Stimulated activated naive CD8-positive, alpha-beta T cell treated with anti-CD3 and anti-CD28 coated beads, Interleukin-15, Interleukin-2, amounts not matched to agents 100 ng/mL and 50 ng/mL, for 24 hours (primary cell): ENCODE measurements at regions not wholly inside any gene's neighbourhood (a gene's known extent, or its start where the extent isn't known, plus 50 kb on each side); places are given as distances from the start of the nearest gene placed in this dataset.
A peak's percentile ranks its signal among the peaks of the same experiment; 100 is the strongest.

Source experiments
- H3K27ac Mint-ChIP-seq: one replicate; pipeline ENCODE4 v1.8.0; 2021; ENCODE audit warnings: mild to moderate bottlenecking, mixed read lengths
- H3K27me3 Mint-ChIP-seq: one replicate; pipeline ENCODE4 v1.8.0; 2021; ENCODE audit warnings: mixed read lengths
- H3K36me3 Mint-ChIP-seq: one replicate; pipeline ENCODE4 v1.8.0; 2021; ENCODE audit warnings: low read depth, mixed read lengths
- H3K4me1 Mint-ChIP-seq: one replicate; pipeline ENCODE4 v1.8.0; 2021; ENCODE audit warnings: low read depth, mixed read lengths
- H3K4me3 Mint-ChIP-seq: one replicate; pipeline ENCODE4 v1.8.0; 2021; ENCODE audit warnings: mild to moderate bottlenecking, mixed read lengths
- H3K9me3 Mint-ChIP-seq: one replicate; pipeline ENCODE4 v1.8.0; 2021; ENCODE audit warnings: mixed read lengths

- Mint-ChIP-seq H3K36me3 (no peaks in the 10 kb centered on the region), H3K4me3 (no peak overlapping the region), H3K27me3 (peaks cover 13% of the 10 kb centered on the region), H3K27ac (no peak overlapping the region), H3K9me3 (no peaks in the 10 kb centered on the region), H3K4me1 (no peaks in the 10 kb centered on the region)
Measured at GRCh38 chr12:46131732-46132469, 136.9 kb downstream of the SLC38A1 start.

GRCh38 chr12:46127656-46128055, 137.3 kb upstream of the SCAF11 start:
- Mint-ChIP-seq H3K36me3 (no peaks in the 10 kb centered on the region), H3K27me3 (peaks cover 9% of the 10 kb centered on the region), H3K9me3 (no peaks in the 10 kb centered on the region), H3K27ac (no peak overlapping the region), H3K4me1 (peaks cover 5% of the 10 kb centered on the region), H3K4me3 (no peak overlapping the region)

GRCh38 chr12:46126050-46126727, 135.8 kb upstream of the SCAF11 start:
- Mint-ChIP-seq H3K9me3 (no peaks in the 10 kb centered on the region), H3K27ac (no peak overlapping the region), H3K27me3 (peaks cover 4% of the 10 kb centered on the region), H3K4me3 (no peak overlapping the region), H3K36me3 (no peaks in the 10 kb centered on the region), H3K4me1 (peaks cover 5% of the 10 kb centered on the region)

- no peaks in the 10 kb centered on the region for H3K36me3 Mint-ChIP-seq
- H3K4me1 Mint-ChIP-seq, result peaks cover 5% of the 10 kb centered on the region
- peaks cover 3% of the 10 kb centered on the region for H3K27me3 Mint-ChIP-seq
- peak overlapping the region; percentile 12 for H3K4me3 Mint-ChIP-seq
- peak overlapping the region; percentile 28 for H3K27ac Mint-ChIP-seq
- no peaks in the 10 kb centered on the region for H3K9me3 Mint-ChIP-seq
Measured at GRCh38 chr12:46124848-46125619, 134.7 kb upstream of the SCAF11 start.

GRCh38 chr12:46124132-46124847, 133.9 kb upstream of the SCAF11 start:
- peaks cover 4% of the 10 kb centered on the region for H3K27me3 Mint-ChIP-seq
- peaks cover 5% of the 10 kb centered on the region for H3K4me1 Mint-ChIP-seq
- no peaks in the 10 kb centered on the region for H3K9me3 Mint-ChIP-seq
- H3K4me3 Mint-ChIP-seq, result no peak overlapping the region
- no peaks in the 10 kb centered on the region for H3K36me3 Mint-ChIP-seq
- no peak overlapping the region for H3K27ac Mint-ChIP-seq

- Mint-ChIP-seq H3K27ac (no peak overlapping the region), H3K36me3 (peaks cover 7% of the 10 kb centered on the region), H3K9me3 (peaks cover 11% of the 10 kb centered on the region), H3K4me1 (peaks cover 11% of the 10 kb centered on the region), H3K27me3 (peaks cover 3% of the 10 kb centered on the region), H3K4me3 (no peak overlapping the region)
Measured at GRCh38 chr12:46112364-46112763, 122.0 kb upstream of the SCAF11 start.

GRCh38 chr12:46111715-46112114, 121.3 kb upstream of the SCAF11 start:
- Mint-ChIP-seq H3K4me3 (no peak overlapping the region), H3K36me3 (peaks cover 7% of the 10 kb centered on the region), H3K4me1 (peaks cover 11% of the 10 kb centered on the region), H3K9me3 (peaks cover 11% of the 10 kb centered on the region), H3K27ac (no peak overlapping the region), H3K27me3 (peaks cover 3% of the 10 kb centered on the region)

- Mint-ChIP-seq H3K27ac (no peak overlapping the region), H3K4me3 (no peak overlapping the region), H3K4me1 (peaks cover 11% of the 10 kb centered on the region), H3K27me3 (peaks cover 3% of the 10 kb centered on the region), H3K36me3 (peaks cover 7% of the 10 kb centered on the region), H3K9me3 (peaks cover 11% of the 10 kb centered on the region)
Measured at GRCh38 chr12:46110928-46111699, 120.7 kb upstream of the SCAF11 start.

- Mint-ChIP-seq H3K27ac (no peak overlapping the region), H3K9me3 (peaks cover 11% of the 10 kb centered on the region), H3K4me3 (no peak overlapping the region), H3K27me3 (peaks cover 3% of the 10 kb centered on the region), H3K4me1 (peaks cover 11% of the 10 kb centered on the region), H3K36me3 (peaks cover 7% of the 10 kb centered on the region)
Measured at GRCh38 chr12:46110223-46110611, 119.8 kb upstream of the SCAF11 start.

- Mint-ChIP-seq H3K27me3 (peaks cover 3% of the 10 kb centered on the region), H3K9me3 (peaks cover 11% of the 10 kb centered on the region), H3K36me3 (peaks cover 7% of the 10 kb centered on the region), H3K4me3 (no peak overlapping the region), H3K27ac (no peak overlapping the region), H3K4me1 (peaks cover 11% of the 10 kb centered on the region)
Measured at GRCh38 chr12:46109343-46110222, 119.2 kb upstream of the SCAF11 start.

- Mint-ChIP-seq H3K4me3 (no peak overlapping the region), H3K4me1 (peaks cover 11% of the 10 kb centered on the region), H3K27me3 (peaks cover 3% of the 10 kb centered on the region), H3K27ac (no peak overlapping the region), H3K36me3 (peaks cover 7% of the 10 kb centered on the region), H3K9me3 (peaks cover 11% of the 10 kb centered on the region)
Measured at GRCh38 chr12:46108721-46109120, 118.3 kb upstream of the SCAF11 start.

- Mint-ChIP-seq H3K4me1 (peaks cover 11% of the 10 kb centered on the region), H3K36me3 (peaks cover 7% of the 10 kb centered on the region), H3K9me3 (peaks cover 7% of the 10 kb centered on the region), H3K4me3 (no peak overlapping the region), H3K27me3 (no peaks in the 10 kb centered on the region), H3K27ac (no peak overlapping the region)
Measured at GRCh38 chr12:46107591-46107990, 117.2 kb upstream of the SCAF11 start.

GRCh38 chr12:46105735-46106134, 115.4 kb upstream of the SCAF11 start:
- Mint-ChIP-seq H3K27ac (no peak overlapping the region), H3K27me3 (no peaks in the 10 kb centered on the region), H3K4me3 (no peak overlapping the region), H3K36me3 (no peaks in the 10 kb centered on the region), H3K4me1 (peaks cover 11% of the 10 kb centered on the region), H3K9me3 (no peaks in the 10 kb centered on the region)
